ENCODE measurements at regions not wholly inside any gene's neighbourhood (a gene's known extent, or its start where the extent isn't known, plus 50 kb on each side); places are given as distances from the start of the nearest gene placed in this dataset.
"Not testable (repeated sequence)": the region's sequence is repeated elsewhere in the genome, so short reads cannot be mapped to it uniquely, and the experiment has no call there.

DNA sequence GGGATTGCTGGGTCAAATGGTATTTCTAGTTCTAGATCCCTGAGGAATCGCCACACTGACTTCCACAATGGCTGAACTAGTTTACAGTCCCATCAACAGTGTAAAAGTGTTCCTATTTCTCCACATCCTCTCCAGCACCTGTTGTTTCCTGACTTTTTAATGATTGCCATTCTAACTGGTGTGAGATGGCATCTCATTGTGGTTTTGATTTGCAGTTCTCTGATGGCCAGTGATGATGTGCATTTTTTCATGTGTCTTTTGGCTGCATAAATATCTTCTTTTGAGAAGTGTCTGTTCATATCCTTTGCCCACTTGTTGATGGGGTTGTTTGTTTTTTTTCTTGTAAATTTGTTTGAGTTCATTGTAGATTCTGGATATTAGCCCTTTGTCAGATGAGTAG, 220.3 kb downstream of the NPR3 start:
- not testable (repeated sequence) for TF ChIP-seq CTCF, POLR2A (IDR thresholded peaks at IDR 0.05)

Measured in uterus (tissue), 2 donors.